Stimulated activated CD4-positive, alpha-beta T cell treated with anti-CD3 and anti-CD28 coated beads, Interleukin-15, amount 100 ng/mL, for 48 hours (primary cell): ENCODE measurements at regions not wholly inside any gene's neighbourhood (a gene's known extent, or its start where the extent isn't known, plus 50 kb on each side); places are given as distances from the start of the nearest gene placed in this dataset.

ENCODE experiments used
- DNase-seq, 2 donors: peaks; one replicate each; pipeline ENCODE4 v3.0.0-alpha.2; 2020; ENCODE audit warnings: low read depth in 2 of 2

DNA sequence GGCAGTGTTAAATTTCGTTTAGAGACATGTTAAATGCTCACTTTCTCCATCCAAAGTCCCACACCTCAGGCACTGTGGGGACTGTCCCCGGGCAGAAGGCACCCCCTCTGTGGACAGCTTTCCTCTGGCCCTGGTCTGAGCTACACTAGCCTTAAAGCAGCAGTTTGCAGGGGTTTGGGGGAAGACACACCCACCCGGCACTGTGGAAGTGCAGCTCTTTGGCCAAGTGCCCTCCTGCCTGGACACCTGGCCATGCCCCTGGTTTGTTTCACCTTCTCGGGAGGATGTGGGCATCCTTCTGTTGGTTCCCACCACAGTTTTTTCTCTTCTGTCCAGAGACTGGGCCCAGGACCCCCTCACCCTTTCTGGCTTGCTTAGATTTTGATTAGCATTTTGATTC lies 1254.7 kb downstream of the BRD1 start:
- DNase-seq: no peak

DNA sequence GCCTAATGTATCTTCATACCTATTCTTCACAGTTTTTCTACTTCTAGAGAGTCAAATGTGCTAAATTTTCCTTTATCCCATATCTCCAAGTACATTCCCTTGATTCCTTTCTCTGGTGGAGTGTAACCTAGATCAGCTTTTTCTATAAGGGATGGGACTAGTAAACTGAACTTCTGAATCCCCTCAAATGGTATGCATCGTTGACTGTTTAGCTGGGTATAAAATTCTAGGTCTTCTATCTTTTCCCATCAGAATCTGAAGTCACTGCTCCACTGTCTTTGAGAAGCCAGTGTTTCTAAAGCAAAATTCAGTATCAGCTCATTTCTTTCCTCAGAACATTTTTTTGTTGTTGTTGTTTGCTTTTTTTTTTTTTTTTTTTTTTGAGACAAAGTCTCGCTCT lies 1256.8 kb downstream of the BRD1 start:
- DNase-seq: no peak

DNA sequence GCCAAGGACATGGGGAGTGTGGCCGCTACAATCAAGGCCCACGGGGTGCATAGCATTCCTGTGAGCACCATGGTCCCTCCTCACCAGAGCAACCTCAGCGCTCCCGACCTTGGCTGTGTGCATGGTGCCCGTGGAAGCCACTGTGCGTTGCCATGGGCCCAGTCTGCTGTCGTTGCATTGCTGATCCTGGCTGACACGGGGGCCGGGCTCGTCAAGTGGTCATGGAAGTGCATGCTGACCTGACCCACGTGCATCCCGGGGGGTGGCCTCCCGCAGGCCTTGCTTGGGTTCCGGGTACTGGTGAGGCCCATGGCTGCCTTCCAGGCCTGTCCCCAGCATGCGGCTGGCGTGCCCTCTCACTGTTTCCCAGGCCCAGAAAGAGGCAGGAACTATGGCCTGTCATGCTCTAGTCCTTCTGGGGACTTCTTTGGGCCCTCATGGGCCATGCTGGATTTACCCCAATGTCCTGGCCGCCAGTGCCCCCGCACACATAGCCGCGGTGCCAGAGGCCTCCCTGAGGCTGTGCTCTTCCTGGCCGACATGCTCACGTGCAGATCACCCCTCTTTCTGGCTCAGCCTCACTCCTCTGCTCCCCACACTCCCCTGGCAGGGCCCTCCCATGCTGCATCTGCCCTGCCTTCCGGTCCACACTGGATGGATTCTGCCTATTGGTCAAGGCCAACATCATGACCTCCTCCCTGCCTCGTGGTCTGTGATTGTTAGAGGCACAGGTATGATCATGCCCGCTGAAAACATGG lies 1258.0 kb downstream of the BRD1 start:
- DNase-seq: no peak

DNA sequence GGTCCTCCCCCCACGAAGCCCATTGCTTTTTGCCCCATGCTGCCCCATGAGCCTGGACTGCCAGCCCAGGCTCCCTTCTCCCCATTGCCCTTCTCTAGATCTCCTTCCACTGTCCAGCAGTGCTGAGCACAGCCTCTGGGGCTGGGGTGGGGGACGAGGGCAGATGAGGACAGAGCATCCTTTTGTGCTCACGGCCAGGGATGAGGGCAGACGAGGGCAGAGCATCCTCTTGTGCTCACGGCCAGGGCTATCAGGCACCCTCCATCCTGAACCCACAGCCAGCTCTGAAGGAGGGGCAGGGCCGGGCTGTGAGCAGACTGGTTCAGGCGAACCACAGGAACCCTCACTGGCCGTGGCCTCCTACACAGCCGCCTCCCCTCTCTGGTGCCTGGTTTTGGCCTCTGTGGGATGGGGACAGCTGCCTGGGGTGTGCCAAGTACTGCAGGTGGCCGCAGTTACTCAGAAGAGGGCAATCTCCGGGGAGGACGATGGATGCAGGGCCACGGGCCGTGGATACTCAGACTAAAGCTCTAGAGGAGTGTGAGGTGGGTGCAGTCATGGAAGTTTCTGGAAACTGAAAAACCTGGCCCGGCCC lies 1258.8 kb downstream of the BRD1 start:
- no peak for DNase-seq

DNA sequence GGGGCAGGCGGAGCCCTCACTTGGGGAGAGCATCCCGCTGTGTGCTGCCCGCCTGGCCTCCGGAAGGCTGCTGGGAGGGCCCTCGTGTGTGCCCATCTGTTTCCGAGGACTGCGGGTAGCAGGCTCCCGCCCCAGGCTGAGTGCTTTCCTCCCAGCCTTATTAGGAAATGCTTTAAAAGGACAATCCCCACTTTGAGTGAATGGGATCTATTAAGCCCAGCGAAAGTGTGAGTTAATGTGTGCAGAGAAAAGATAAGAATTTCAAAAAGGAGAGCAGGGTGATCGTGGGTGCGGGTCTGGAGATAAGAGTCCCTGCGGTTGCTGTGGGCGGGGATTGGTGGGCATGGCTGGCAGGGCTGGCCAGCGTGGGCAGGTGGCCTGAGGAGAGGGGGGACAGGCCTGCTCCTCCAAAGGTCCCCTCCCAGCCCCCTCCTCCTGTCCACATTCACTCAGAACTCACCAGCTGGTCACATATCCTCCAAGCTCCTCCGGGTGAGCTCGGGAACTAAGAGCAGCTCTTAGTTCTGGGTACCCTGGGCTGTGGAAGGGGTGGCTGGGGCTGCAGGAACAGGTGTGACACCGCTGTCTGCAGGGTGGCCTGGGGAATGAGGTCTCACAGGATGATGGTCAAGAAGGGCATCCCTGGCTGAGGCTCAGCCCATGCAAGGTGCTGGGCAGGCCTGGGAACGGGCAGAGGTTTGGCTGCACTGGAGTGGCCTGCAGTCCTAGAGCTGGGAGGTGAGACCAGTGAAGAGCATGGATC lies 1260.3 kb downstream of the BRD1 start:
- no peak for DNase-seq

DNA sequence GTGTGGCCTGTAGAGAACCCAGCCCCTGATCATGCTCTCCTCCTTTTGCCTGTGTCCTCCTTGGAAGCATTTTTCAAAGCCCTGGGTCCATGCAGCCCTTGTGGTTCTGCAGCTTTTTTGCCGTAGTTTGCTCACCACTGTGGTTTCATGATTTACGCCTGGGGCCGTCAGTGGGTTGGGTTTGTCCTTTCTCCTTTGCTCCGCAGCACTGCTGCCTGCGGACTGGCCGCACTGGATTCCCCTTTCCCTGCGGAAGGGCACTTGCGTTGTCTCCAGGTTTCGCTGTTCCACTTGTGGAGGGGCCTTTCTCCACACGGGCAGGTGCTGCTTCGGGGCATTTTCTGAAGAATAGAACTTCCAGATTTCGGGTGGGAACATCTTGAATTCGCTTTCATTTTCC lies 1260.9 kb downstream of the BRD1 start:
- DNase-seq: no peak

DNA sequence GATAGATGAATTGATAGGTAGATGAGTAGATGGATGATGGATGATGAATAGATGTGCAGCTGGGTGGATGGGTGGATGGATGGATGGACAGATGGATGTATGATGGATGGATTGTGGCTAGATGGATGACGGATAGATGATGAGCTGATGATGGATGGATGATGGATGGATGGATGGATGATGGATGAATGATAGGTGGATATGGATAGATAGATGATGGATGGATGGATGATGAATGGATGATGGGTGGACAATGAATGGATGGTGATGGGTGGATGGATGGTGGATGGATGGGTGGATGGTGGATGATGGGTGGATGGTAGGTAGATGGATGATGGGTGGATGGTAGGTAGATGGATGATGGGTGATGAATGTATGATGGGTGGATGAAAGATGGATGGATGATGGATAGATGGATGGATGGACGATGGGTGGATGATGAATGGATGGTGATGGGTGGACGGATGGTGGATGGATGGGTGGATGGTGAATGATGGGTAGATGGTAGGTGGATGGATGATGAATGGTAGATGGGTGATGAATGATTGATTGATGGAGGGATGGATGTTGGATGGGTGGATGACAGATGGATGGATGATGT lies 1261.7 kb downstream of the BRD1 start:
- DNase-seq: no peak

DNA sequence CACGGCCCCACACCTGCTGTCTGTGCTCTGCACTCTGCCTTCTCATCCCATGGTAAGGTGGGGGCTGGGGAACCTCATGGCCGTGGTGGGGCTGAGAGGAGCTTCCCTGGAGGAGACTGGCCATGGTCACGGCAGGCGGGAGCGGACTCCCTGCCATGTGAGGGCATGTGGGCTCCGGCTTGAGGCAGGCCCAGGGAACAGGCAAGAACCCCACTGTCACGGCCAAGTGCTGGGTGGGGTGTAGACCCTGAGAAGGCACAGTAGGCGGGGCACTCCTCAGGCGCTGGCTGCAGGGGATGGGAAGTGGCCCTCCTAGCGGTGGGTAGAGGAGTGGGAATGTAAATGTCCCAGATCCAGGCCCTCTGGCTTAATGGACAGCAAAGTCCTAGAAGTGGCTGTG lies 1262.7 kb downstream of the BRD1 start:
- no peak for DNase-seq

DNA sequence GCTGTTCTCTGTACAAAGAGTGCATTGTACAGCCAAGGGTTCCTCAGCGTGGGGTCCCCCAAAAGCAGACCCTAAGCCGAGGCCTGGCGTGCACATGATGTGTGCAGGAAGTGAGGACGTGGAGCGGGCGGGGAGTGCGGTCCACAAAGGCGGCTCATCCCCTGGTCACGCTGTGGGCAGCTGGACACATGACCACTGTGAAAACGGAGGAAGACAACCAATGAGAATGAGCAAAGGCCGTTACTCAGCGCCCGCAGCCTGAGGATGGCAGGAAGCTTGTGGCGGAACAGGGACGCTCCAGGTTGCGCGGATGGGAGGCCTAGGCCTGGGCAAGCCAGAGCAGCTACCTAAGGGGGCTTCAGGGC lies 1263.7 kb downstream of the BRD1 start:
- no peak for DNase-seq

DNA sequence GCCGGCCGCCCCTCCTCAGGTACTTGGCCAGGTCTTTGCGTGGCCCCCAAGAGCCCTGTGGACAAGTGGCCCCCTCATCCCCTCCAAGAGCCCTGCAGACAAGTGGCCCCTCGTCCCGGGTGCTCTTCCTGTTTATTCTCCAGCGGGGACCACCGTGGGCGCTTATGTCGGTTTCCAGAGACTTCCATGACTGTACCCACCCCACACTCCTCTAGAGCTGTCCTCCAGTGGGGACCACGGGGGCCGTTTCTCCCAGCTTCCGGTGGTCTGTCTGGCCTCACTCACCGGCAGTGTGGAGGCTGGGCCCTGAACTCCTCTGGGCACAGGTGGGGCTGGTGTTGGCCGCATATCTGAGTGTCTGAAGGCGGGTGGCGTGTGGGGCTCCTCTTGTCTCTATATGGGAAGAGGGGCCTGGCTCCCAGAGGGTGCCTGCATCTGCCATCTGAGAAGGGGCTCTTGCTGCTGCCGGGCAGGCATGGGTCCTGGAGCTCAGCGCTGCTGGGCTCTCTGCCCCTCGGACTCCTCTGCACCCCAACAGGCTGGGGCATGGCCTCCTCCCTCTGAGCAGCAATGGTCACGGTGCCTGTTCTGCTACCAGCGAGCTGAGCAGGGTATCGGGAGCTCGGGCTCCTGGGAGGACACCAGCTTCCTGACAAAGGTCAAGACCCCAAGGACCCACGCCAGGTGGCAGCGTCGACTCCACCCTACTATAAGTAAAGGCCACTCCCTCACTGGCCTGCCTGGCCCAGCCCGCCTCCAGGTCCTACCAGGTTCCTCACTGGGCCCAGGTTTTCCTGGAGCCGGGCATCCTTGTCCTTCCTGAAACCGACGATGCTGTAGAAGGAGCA lies 1264.3 kb downstream of the BRD1 start:
- DNase-seq: no peak

DNA sequence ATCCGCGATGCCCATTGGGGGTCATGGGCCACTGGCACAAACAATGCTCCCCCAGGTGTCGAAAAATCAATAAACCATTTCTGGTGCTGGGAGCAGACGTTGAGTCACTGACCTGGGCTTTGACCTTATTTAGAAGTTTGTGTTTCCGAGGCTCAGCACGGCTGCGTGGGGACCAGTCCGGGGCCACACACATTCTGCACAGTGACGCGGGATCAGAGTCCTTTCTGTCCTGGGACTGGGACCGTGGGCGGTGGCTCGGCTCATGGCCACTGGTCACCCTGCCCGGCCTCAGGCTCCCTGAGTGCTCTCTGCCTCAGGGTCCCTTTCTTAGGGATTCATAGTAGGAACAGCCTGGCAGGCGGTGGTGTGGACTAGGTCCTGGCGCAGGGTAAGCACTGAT lies 1266.0 kb downstream of the BRD1 start:
- DNase-seq: no peak

DNA sequence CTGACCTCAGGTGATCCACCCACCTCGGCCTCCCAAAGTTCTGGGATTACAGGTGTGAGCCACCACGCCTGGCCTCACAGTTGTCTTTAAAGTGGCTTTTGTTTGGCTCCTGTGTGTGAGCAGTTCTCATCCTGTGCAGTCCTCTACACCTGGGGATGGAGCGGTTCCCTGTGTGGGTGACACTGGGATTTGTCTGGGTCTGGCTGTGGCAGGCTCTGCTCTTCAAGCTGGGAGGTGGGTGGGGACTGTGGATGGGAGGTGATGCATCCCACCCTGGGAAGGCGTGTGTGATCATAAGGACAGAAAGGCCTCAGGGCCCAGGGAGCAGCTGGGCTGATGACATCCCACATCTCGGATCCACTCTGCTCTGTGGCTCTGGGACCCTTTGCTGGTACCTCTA lies 1266.8 kb downstream of the BRD1 start:
- DNase-seq: no peak

DNA sequence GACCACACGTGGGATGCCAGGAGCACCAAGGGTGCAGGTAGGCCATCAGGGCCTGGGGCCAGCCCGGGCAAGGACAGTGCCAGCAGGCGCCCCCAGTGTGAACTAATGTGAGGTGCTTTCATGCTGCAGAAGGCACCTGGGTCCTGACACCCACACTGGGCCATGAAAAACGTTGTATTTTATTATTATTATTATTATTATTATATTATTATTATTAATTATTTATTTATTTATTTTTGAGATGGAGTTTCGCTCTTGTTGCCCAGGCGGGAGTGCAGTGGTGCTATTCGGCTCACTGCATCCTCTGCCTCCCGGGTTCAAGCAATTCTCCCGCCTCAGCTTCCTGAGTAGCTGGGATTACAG lies 1267.3 kb downstream of the BRD1 start:
- DNase-seq: no peak

DNA sequence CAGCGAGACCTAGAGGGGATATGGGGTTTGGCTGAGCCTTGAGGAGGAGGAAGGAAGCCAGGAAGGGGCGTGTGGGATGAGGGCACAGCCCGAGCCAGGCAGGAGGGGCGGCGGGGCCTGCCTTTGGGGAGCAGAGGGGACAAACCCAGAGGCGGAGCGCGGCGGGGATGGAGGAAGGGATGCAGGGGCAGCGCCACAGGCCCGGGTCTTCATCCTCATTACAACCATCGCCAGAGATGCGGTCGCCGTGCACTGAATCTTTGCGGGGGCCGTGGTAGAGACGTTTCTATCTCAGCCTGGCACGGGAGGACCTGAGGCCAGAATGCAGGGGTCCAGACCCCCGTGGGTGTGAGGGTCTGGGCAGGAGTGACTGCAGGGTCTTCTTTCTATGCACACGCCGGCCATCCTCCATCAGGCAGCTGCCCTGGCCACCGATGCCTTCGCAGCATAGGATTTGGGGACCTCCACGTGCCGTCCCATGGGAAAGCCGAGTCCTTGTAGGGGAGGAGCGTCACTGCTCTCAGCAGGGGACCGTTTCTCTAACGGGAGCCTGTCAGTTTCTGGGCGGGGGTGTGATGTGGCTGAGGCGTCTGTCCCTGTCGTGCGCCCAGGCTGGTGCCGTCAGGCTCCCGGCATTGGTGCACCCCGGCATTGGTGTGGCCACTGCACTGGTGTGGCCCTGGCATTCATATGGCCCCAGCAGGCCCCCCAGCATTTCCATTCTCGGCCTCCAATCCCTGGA lies 1267.9 kb downstream of the BRD1 start:
- DNase-seq: no peak

DNA sequence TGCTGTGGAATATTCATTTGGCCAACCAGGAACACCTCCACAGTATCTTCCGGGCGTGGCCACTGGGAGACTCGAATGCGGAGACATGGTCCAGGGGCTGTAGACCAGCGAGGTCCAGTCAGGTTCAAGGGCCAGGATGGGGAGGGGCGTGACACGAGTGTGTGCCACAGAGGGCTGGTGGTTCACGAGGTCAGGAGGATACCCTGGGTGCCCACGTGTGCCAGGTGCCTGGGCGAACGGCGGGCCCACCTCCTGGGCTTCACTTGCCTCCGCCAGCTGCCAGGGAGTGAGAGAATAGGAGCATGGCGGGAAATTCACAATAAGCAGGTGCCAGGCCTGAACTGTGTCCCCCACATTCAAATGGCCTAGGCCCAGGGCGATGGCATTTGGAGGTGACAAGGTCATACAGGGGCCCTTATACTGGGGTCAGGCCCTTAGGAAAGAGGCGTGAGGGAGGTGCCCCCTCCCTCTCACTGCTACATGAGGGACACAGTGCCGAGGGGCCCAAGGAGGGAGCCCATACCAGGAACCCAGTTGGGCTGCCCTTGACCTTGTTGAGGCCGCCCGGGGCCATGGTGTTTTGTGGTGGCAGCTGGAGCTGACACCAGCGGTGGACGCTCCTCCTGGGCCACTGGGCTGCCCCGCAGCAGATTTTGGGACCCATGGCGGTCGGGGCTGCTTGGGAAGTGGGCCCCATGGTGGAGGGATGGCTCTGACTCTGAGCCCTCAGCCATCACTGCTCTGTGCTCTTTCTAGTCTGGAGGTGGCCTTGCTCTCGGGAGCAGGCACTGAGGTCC lies 1268.9 kb downstream of the BRD1 start:
- no peak for DNase-seq

DNA sequence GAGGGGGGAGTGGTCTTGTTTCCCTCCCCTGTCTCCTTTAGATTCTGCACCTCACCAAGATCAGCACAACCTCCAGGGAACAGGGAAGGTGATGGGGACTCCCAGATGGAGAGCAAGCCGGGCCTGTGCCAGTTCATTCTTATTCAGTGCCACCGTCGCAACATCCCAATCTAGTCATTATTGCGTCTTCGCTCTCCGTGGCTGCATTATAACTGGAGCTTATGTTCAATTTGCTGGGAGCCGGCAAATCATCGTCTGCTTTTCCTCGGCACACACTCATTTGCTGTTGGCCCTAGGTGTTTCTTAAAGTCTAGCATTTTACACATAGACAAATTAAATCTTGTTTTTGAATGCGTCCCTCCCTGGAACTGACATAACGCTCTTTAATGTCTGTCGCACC lies 1269.7 kb downstream of the BRD1 start:
- DNase-seq: no peak

DNA sequence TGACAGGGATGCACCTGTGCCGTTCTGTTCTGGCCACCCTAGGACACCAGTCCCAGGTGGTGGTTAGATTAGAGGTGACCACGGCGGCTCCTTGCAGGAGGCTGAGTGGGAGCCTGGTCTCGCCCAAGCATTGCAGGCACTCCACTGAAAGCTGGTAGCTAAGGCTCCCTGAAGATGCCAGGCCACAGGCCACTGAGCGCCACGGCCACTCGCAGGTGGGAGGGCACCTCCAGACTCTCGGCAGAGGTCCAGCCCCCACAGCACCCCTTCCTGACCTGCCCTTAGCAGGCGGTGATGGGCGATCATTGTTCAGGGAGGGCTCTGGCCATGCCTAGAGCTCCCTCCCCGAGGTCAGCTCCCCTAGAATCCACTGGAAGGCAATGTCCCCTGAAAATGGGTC lies 1270.2 kb downstream of the BRD1 start:
- DNase-seq: no peak

DNA sequence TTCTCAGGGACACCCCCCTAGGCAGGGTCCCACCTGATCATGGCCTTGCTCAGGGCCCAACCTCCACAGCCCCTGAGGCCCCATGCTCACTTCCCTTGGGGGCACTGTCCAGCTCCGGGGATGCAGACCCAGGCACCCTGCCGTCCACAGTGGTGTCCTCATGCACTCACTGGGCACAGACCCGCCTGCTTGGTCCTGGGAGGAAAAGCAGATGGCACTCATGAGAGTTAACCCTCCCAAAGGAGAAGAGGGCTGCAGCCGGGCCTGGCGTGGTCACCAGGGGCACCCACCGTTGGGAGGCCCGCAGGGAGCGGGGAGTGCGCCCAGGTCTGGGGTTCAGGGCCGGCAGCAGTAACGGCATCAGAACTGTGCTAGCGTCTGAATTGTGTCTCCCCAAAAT lies 1270.9 kb downstream of the BRD1 start:
- DNase-seq: no peak

DNA sequence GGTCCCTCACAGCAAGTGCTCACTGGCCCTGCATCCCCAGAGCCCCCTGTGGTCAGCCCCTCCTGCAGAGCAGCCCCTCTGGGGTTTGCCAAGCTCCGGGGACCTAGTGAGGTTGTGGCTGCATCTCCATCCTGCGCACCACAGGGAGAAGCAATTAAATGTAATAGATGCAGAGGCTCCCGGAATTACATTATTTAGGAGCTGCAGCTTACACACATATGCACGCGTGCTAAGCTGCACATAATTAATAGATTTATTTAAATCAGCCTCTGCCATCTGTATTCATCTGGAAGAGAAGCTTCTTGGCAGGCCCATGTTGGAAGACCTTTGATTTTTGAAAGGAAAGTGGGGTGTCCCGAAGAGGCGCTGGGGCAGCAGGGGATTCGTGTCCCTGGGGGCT lies 1271.5 kb downstream of the BRD1 start:
- DNase-seq: no peak

DNA sequence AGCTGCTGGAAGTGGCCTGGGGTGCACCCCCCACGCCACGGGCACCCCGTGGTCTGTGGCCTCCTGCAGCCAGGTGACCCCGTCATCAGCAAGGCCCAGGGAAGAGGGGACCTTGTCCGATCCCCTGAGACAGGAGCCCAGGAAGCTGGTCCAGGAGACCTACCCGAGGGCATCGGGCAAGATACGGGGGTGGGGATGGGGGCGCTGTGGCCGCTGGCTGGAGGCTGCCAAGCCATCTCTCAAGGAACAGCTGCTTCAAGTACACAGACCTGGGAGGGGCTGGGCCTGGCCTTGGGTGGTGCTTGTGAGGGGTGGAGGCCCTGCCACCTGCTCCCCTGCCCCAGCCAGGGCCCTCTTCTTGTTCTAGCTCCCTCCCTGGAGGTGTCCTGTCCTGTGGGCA lies 1272.1 kb downstream of the BRD1 start:
- no peak for DNase-seq
